ENCODE measurements at regions not wholly inside any gene's neighbourhood (a gene's known extent, or its start where the extent isn't known, plus 50 kb on each side); places are given as distances from the start of the nearest gene placed in this dataset.

- Histone ChIP-seq H3K36me3 (no peaks in the 10 kb centered on the region), H3K4me3 (no peak overlapping the region), H3K9me3 (peaks cover 0 to 16% (median 0%) of the 10 kb centered on the region in 12 donors), H3K4me1 (no peaks in the 10 kb centered on the region), H3K27me3 (no peaks in the 10 kb centered on the region), H3K27ac (no peak overlapping the region)
- 64 to 75% (median 66%) methylated on average over 3 of the region's 3 CpGs for WGBS, 4 donors
- intact Hi-C loops (cut with DNase I), result no loop called here
- no peak for DNase-seq
- TF ChIP-seq POLR2A (IDR thresholded peaks at IDR 0.05) (no peak), CTCF (IDR thresholded peaks at IDR 0.05) (no peak)
- no peak for ATAC-seq
These were observed 979.5 kb upstream of the NDST4 start for GRCh38 chr4:116092961-116093360.

GRCh38 chr4:116088771-116089170 lies 975.4 kb upstream of the NDST4 start:
- no peak overlapping the region for H3K27ac ChIP-seq
- ATAC-seq, result no peak
- no peaks in the 10 kb centered on the region for H3K27me3 ChIP-seq
- TF ChIP-seq CTCF (IDR thresholded peaks at IDR 0.05), result no peak
- TF ChIP-seq POLR2A (IDR thresholded peaks at IDR 0.05), result no peak
- no peaks in the 10 kb centered on the region for H3K36me3 ChIP-seq
- no peaks in the 10 kb centered on the region for H3K4me1 ChIP-seq
- no peak overlapping the region for H3K4me3 ChIP-seq
- H3K9me3 ChIP-seq, result no peaks in the 10 kb centered on the region
- DNase-seq, result no peak
- intact Hi-C loops (cut with DNase I), result no loop called here

- TF ChIP-seq CTCF (IDR thresholded peaks at IDR 0.05) (no peak), POLR2A (IDR thresholded peaks at IDR 0.05) (no peak)
- no peak for DNase-seq
- H3K4me3 ChIP-seq, result no peak overlapping the region
- no peak overlapping the region for H3K27ac ChIP-seq
- H3K36me3 ChIP-seq, result no peaks in the 10 kb centered on the region
- no peaks in the 10 kb centered on the region for H3K27me3 ChIP-seq
- intact Hi-C loops (cut with DNase I), result no loop called here
- ATAC-seq, result no peak
- WGBS, 4 donors, result 77 to 84% (median 81%) methylated on average over 5 of the region's 5 CpGs
- H3K9me3 ChIP-seq, result peaks cover 0 to 22% (median 0%) of the 10 kb centered on the region in 12 donors
- H3K4me1 ChIP-seq, result no peaks in the 10 kb centered on the region
These were observed 969.5 kb upstream of the NDST4 start for GRCh38 chr4:116082808-116083366.

GRCh38 chr4:116073051-116073450 lies 959.6 kb upstream of the NDST4 start:
- H3K27ac ChIP-seq, result no peak overlapping the region
- H3K27me3 ChIP-seq, result no peaks in the 10 kb centered on the region
- no peaks in the 10 kb centered on the region for H3K4me1 ChIP-seq
- 76 to 82% (median 79%) methylated on average over 1 of the region's 1 CpG for WGBS, 4 donors
- intact Hi-C loops (cut with DNase I), result no loop called here
- H3K9me3 ChIP-seq, result peaks cover 0 to 16% (median 2%) of the 10 kb centered on the region in 12 donors
- TF ChIP-seq POLR2A (IDR thresholded peaks at IDR 0.05) (no peak), CTCF (IDR thresholded peaks at IDR 0.05) (no peak)
- DNase-seq (no peak), ATAC-seq (no peak)
- no peak overlapping the region for H3K4me3 ChIP-seq
- no peaks in the 10 kb centered on the region for H3K36me3 ChIP-seq

Measured in heart left ventricle (tissue), 16 donors.